HepG2 (cell line): ENCODE measurements at regions not wholly inside any gene's neighbourhood (a gene's known extent, or its start where the extent isn't known, plus 50 kb on each side); places are given as distances from the start of the nearest gene placed in this dataset.

Source experiments
- ATAC-seq: fragments of 200-7000 bp; cut with Tn5 transposase; 3 replicates; pipeline ENCODE4 v1.9.1; 2020; ENCODE audit warnings: mild to moderate bottlenecking, moderate library complexity
- BruUV-seq: library from RNA; stranded (reverse); fragments of 400-500 nt; replicated peaks from 2 replicates; lab custom pipeline; 2021; lab: Mats Ljungman, UMichigan
- CTCF ChIA-PET: fragments of 300-600 bp; formaldehyde crosslinking; extraction: SDS; loops from one replicate; lab custom pipeline; 2021; ENCODE audit warnings: low total read pairs, inconsistent platforms, low intra/inter-chr PET ratio; lab: Yijun Ruan, JAX
- POLR2A ChIA-PET: fragments of 350-600 bp; sonication (Branson Sonifier 250); formaldehyde crosslinking; loops from one replicate; lab custom pipeline; 2020; ENCODE audit warnings: antibody characterized with exemption, inconsistent platforms; lab: Yijun Ruan, JAX
- DNase-seq: peaks from one replicate; pipeline ENCODE4 v3.0.0-alpha.2; 2015; ENCODE audit warnings: low spot score
- FAIRE-seq: peaks from 3 replicates; lab custom pipeline; 2011; peaks lifted over from hg19 to GRCh38; lab: Jason Lieb, UNC
- H2AFZ ChIP-seq: one replicate; pipeline ENCODE4 v1.6.1; 2011; ENCODE audit warnings: low read length, inconsistent platforms
- H3K27ac ChIP-seq: fragments of 300-600 bp; 3 replicates; pipeline ENCODE4 v1.8.0; 2011; ENCODE audit warnings: mixed run types, mild to moderate bottlenecking, mixed read lengths, low read length, inconsistent platforms; ENCODE audit not compliant: insufficient read depth; ENCODE audit errors: extremely low read length
- H3K27me3 ChIP-seq, 2 experiments: fragments of 200-600 bp in 1 of 2; 2 replicates in 1 of 2; 3 replicates in 1 of 2; pipeline versions ENCODE4 v1.6.0 to v1.8.0; 2011; ENCODE audit warnings: low read length in 2 of 2, mild to moderate bottlenecking in 2 of 2, moderate library complexity in 2 of 2, inconsistent platforms in 1 of 2; ENCODE audit not compliant: insufficient read depth in 2 of 2, control insufficient read depth in 1 of 2
- H3K36me3 ChIP-seq, 2 experiments: fragments of 200-600 bp in 1 of 2; replicated peaks in 1 of 2; 2 replicates in 1 of 2; 3 replicates in 1 of 2; pipeline versions ENCODE4 v1.5.1 to v1.8.0; 2011; ENCODE audit warnings: low read length in 2 of 2, inconsistent platforms in 1 of 2; ENCODE audit not compliant: insufficient read depth in 2 of 2, control insufficient read depth in 1 of 2
- H3K4me1 ChIP-seq: 2 replicates; pipeline ENCODE4 v1.5.1; 2012; ENCODE audit warnings: low read length, inconsistent platforms; ENCODE audit not compliant: insufficient read depth
- H3K4me2 ChIP-seq: 2 replicates; pipeline ENCODE4 v1.6.0; 2011; ENCODE audit warnings: low read depth, low read length, inconsistent platforms
- H3K4me3 ChIP-seq, 3 experiments: fragments of 200-600 bp in 1 of 3; sonication (generic), shearing (Covaris generic) in 1 of 3; replicated peaks in 1 of 3; 2 replicates each; pipeline ENCODE4 v1.5.1; 2011 to 2016; ENCODE audit warnings: low read length in 3 of 3, inconsistent platforms in 2 of 3, low read depth in 2 of 3, mild to moderate bottlenecking in 2 of 3, control low read depth in 1 of 3, mixed read lengths in 1 of 3; ENCODE audit not compliant: insufficient read depth in 1 of 3
- H3K79me2 ChIP-seq: one replicate; pipeline ENCODE4 v1.6.1; 2011; ENCODE audit warnings: low read length, inconsistent platforms; ENCODE audit not compliant: insufficient read depth
- H3K9ac ChIP-seq: 2 replicates; pipeline ENCODE4 v1.6.0; 2011; ENCODE audit warnings: mild to moderate bottlenecking, low read depth, low read length, inconsistent platforms; ENCODE audit not compliant: insufficient read depth
- H3K9me3 ChIP-seq: 2 replicates; pipeline ENCODE4 v1.5.1; 2012; ENCODE audit warnings: mild to moderate bottlenecking, low read length
- H4K20me1 ChIP-seq: 2 replicates; pipeline ENCODE4 v1.6.0; 2011; ENCODE audit warnings: inconsistent platforms, mild to moderate bottlenecking, low read length, moderate library complexity; ENCODE audit not compliant: insufficient read depth
- IKZF1 ChIP-seq: fragments of 450-650 bp; IDR thresholded peaks from 2 replicates; pipeline ENCODE4 v1.7.1; 2016
- JARID2 ChIP-seq: sonication (generic); formaldehyde crosslinking; IDR thresholded peaks from 2 replicates; pipeline ENCODE4 v1.8.1; 2023; ENCODE audit warnings: missing genetic modification reagents, inconsistent platforms; ENCODE audit not compliant: insufficient replicate concordance
- KLF6 ChIP-seq: IDR thresholded peaks from 2 replicates; pipeline ENCODE4 v1.8.0; 2016; ENCODE audit warnings: missing biosample characterization, missing genetic modification reagents
- MNT ChIP-seq: fragments of 450-650 bp; IDR thresholded peaks from 2 replicates; pipeline ENCODE4 v1.6.1; 2016
- NCOA5 ChIP-seq: sonication (generic); formaldehyde crosslinking; IDR thresholded peaks from 2 replicates; pipeline ENCODE4 v1.4.0; 2020; ENCODE audit warnings: missing genetic modification reagents
- NFE2L1 ChIP-seq: sonication (generic); formaldehyde crosslinking; IDR thresholded peaks from 2 replicates; pipeline ENCODE4 v1.4.0; 2020; ENCODE audit warnings: missing genetic modification reagents, mild to moderate bottlenecking, borderline replicate concordance
- PAF1 ChIP-seq: IDR thresholded peaks from 2 replicates; pipeline ENCODE4 v1.6.1; 2016; ENCODE audit warnings: missing genetic modification reagents, missing compliant biosample characterization
- POLR2AphosphoS2 ChIP-seq: IDR thresholded peaks from 2 replicates; pipeline ENCODE4 v1.6.1; 2011; ENCODE audit warnings: low read depth, low read length, improper control_type of control experiment
- TCF7 ChIP-seq: sonication (generic); IDR thresholded peaks from 2 replicates; pipeline ENCODE4 v1.6.1; 2016; ENCODE audit warnings: antibody characterized with exemption, low read depth
- ZMYM3 ChIP-seq: sonication (generic); formaldehyde crosslinking; IDR thresholded peaks from 2 replicates; pipeline ENCODE4 v1.5.1; 2020; ENCODE audit warnings: mild to moderate bottlenecking, missing genetic modification reagents
- ZNF292 ChIP-seq: sonication (generic); formaldehyde crosslinking; IDR thresholded peaks from 2 replicates; pipeline ENCODE4 v1.8.1; 2022; ENCODE audit warnings: mild to moderate bottlenecking, low read depth, missing genetic modification reagents, borderline replicate concordance
- ZNF343 ChIP-seq: sonication (generic); formaldehyde crosslinking; IDR thresholded peaks from 2 replicates; pipeline ENCODE4 v1.4.0; 2020; ENCODE audit warnings: mild to moderate bottlenecking, missing genetic modification reagents
- ZNF350 ChIP-seq: sonication (generic); formaldehyde crosslinking; IDR thresholded peaks from 2 replicates; pipeline ENCODE4 v1.4.0; 2020; ENCODE audit warnings: mild to moderate bottlenecking, low read depth, missing genetic modification reagents, borderline replicate concordance
- ZNF446 ChIP-seq: sonication (generic); formaldehyde crosslinking; IDR thresholded peaks from 2 replicates; pipeline ENCODE4 v1.5.0; 2020; ENCODE audit warnings: mild to moderate bottlenecking, missing genetic modification reagents
- ZNF577 ChIP-seq: sonication (generic); formaldehyde crosslinking; IDR thresholded peaks from 2 replicates; pipeline ENCODE4 v1.4.0; 2020; ENCODE audit warnings: mild to moderate bottlenecking, low read depth, missing genetic modification reagents, borderline replicate concordance
- WGBS: methylation state at CpG from one replicate; pipeline ENCODE4 v1.1.6; 2017; ENCODE audit warnings: low lambda C conversion rate; 5-methylcytosine and 5-hydroxymethylcytosine counted together
- in situ Hi-C: cut with HindIII; loops from 2 replicates; pipeline ENCODE4 v1.10.0; 2017; ENCODE audit warnings: low pct_unique_long_range_greater_than_20kb; ENCODE audit not compliant: extremely low pct_ligation_motif_present
- intact Hi-C: fragments of 100-400 bp; cut with micrococcal nuclease; formaldehyde crosslinking; loops from one replicate; pipeline ENCODE4 v1.10.0; 2022; ENCODE audit not compliant: unreplicated experiment

- no peak for TF ChIP-seq ZNF292 (CRISPR knock-in tag)
These were observed 338.7 kb downstream of the SLC16A7 start (continued) for GRCh38 chr12:59934486-59934885.

- in situ Hi-C loops: no loop called here
- CTCF ChIA-PET: no interaction called here
- TF ChIP-seq NFE2L1 (CRISPR knock-in tag) (no peak), ZNF577 (CRISPR knock-in tag) (no peak), TCF7 (no peak), MNT (no peak), KLF6 (CRISPR knock-in tag) (no peak), NCOA5 (no peak)
- FAIRE-seq (no peak), DNase-seq (no peak), ATAC-seq (no peak)
- no peak overlapping the region for H3K27ac ChIP-seq
- H3K9me3 ChIP-seq: peaks cover 34% of the 10 kb centered on the region
- H3K27me3 ChIP-seq: no peaks in the 10 kb centered on the region
- H3K79me2 ChIP-seq: no peaks in the 10 kb centered on the region
- H3K4me3 ChIP-seq: no peak overlapping the region
- no peaks in the 10 kb centered on the region for H3K36me3 ChIP-seq
- POLR2A ChIA-PET: no interaction called here
- intact Hi-C loops: no loop called here
- H3K9ac ChIP-seq: no peak overlapping the region
- H3K4me1 ChIP-seq: no peaks in the 10 kb centered on the region
- H3K4me2 ChIP-seq: no peak overlapping the region
- BruUV-seq: no TSS peak
- WGBS: 10% methylated on average over 3 of the region's 3 CpGs
- H2AFZ ChIP-seq: no peak overlapping the region
- no peaks in the 10 kb centered on the region for H4K20me1 ChIP-seq
These were observed 340.7 kb downstream of the SLC16A7 start for GRCh38 chr12:59936534-59936933.

DNA sequence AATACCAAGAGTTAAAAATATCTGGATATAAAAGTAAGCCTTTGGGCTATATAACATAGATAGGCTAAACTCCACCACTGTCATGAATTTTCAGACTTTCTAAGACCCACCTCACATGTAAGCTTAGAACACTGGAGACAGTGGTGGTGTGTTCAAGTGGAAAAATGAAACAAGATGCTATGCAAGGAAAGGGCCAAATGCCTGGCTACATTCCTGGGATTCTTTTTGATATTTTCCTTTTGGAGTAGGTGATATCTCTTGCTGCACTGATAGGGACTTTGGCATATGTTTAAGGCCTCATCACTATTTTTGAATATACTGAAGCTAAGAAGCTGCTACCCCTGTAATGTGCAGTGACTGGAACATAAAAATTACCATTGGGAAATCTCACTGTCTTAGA lies 341.3 kb downstream of the SLC16A7 start:
- DNase-seq: no peak
- Histone ChIP-seq H3K79me2 (no peaks in the 10 kb centered on the region), H3K4me1 (no peaks in the 10 kb centered on the region), H3K4me3 (no peak overlapping the region), H3K27me3 (no peaks in the 10 kb centered on the region), H4K20me1 (no peaks in the 10 kb centered on the region), H3K27ac (no peak overlapping the region), H2AFZ (no peak overlapping the region), H3K4me2 (no peak overlapping the region), H3K36me3 (no peaks in the 10 kb centered on the region), H3K9ac (no peak overlapping the region), H3K9me3 (peaks cover 34% of the 10 kb centered on the region)
- no peak for ATAC-seq
- ChIA-PET CTCF (no interaction called here), POLR2A (no interaction called here)
- intact Hi-C loops: no loop called here
- TF ChIP-seq PAF1 (CRISPR knock-in tag) (no peak), POLR2AphosphoS2 (no peak), ZNF343 (CRISPR knock-in tag) (no peak), ZNF350 (no peak), ZNF446 (CRISPR knock-in tag) (no peak), IKZF1 (no peak), JARID2 (CRISPR knock-in tag) (no peak), ZMYM3 (CRISPR knock-in tag) (no peak)
- in situ Hi-C loops: no loop called here
- FAIRE-seq: no peak
- no TSS peak for BruUV-seq
